ENCODE measurements at regions not wholly inside any gene's neighbourhood (a gene's known extent, or its start where the extent isn't known, plus 50 kb on each side); places are given as distances from the start of the nearest gene placed in this dataset.

- Mint-ChIP-seq H3K27me3 (ENCODE audit: low read depth) (no peaks in the 10 kb centered on the region), H3K9me3 (no peaks in the 10 kb centered on the region), H3K4me3 (no peak overlapping the region), H3K4me1 (ENCODE audit: low read depth) (no peaks in the 10 kb centered on the region), H3K27ac (no peak overlapping the region), H3K36me3 (ENCODE audit: low read depth) (no peaks in the 10 kb centered on the region)
These were observed 684.2 kb downstream of the EPHA4 start for GRCh38 chr2:220887876-220888275.

DNA sequence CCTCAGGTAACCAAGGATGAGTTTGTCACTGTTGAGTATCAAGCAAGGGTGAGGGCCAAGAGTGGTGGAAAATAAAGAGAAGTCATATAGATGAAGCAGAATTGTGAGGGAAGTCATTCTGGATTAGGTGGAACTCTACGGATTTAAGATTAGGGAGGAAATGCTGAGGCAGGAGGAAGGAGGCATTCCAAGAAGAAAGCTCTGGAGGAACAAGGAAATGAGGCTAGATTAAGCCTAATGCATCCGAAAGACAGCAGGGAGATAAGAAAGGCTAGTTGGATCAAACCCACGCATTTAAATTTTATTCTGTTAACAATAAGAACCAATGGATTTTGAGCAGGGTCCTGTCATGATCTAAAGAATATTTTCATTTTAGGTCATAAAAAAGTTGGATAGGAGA is 681.2 kb downstream of the EPHA4 start:
- Mint-ChIP-seq H3K27ac (no peak overlapping the region), H3K9me3 (no peaks in the 10 kb centered on the region), H3K27me3 (ENCODE audit: low read depth) (no peaks in the 10 kb centered on the region)

DNA sequence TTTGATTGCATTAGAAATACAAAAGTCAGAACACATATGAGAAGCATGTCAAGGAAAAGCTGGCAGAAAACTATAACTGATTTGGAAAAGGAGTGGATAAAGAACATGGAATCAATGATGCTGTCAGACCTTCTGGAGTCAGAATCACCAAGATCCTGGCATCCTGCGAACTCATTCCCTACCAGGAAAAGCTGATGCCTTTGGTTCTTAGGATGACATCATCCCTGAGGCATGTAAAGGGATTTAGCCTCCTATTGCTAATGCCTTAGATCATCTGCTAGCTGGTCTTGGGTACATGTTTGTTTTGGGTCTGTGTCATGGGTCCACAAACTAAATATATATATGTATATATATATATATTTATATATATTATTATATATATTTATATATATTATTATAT is 680.7 kb downstream of the EPHA4 start:
- Mint-ChIP-seq H3K4me3 (no peak overlapping the region), H3K27me3 (ENCODE audit: low read depth) (no peaks in the 10 kb centered on the region), H3K36me3 (ENCODE audit: low read depth) (no peaks in the 10 kb centered on the region), H3K9me3 (no peaks in the 10 kb centered on the region), H3K27ac (no peak overlapping the region), H3K4me1 (ENCODE audit: low read depth) (no peaks in the 10 kb centered on the region)

More for the DNA sequence above, 681.2 kb downstream of the EPHA4 start:
- Mint-ChIP-seq H3K4me1 (ENCODE audit: low read depth) (no peaks in the 10 kb centered on the region), H3K4me3 (no peak overlapping the region), H3K36me3 (ENCODE audit: low read depth) (no peaks in the 10 kb centered on the region)

DNA sequence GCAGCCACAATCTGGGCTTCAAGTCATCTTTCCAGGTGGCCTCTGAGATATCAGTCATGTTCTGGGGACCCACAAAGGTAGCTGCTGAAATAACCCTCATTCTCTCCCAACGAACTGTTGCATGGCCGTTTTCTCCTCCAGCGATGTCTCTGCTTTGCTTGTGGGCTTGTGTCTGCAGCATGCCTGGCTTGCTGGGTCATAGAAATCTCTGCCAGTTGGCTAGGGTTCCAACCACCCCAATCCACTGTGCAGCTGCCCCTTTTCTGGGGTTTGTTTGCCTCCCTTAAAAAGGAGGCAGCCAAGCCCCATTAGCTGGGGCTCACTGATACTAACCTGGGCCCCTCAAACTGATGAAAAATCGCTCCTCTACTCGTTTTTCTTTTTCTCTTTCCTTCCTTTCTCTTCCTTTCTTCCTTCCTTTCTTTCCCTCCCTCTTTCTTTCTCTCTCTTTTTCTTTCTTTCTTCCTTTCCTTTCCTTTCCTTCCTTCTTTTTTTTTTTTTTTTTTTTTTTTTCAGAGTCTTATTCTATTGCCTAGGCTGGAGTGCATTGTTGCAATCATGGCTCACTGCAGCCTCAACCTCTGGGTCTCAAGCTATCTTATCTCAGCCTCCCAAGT is 680.0 kb downstream of the EPHA4 start:
- Mint-ChIP-seq H3K27ac (no peak overlapping the region), H3K4me3 (no peak overlapping the region), H3K36me3 (ENCODE audit: low read depth) (no peaks in the 10 kb centered on the region), H3K4me1 (ENCODE audit: low read depth) (no peaks in the 10 kb centered on the region), H3K9me3 (no peaks in the 10 kb centered on the region), H3K27me3 (ENCODE audit: low read depth) (no peaks in the 10 kb centered on the region)

GRCh38 chr2:220893411-220893810 is 678.7 kb downstream of the EPHA4 start:
- Mint-ChIP-seq H3K27ac (no peak overlapping the region), H3K9me3 (no peaks in the 10 kb centered on the region), H3K36me3 (ENCODE audit: low read depth) (no peaks in the 10 kb centered on the region), H3K27me3 (ENCODE audit: low read depth) (no peaks in the 10 kb centered on the region), H3K4me3 (no peak overlapping the region), H3K4me1 (ENCODE audit: low read depth) (no peaks in the 10 kb centered on the region)

DNA sequence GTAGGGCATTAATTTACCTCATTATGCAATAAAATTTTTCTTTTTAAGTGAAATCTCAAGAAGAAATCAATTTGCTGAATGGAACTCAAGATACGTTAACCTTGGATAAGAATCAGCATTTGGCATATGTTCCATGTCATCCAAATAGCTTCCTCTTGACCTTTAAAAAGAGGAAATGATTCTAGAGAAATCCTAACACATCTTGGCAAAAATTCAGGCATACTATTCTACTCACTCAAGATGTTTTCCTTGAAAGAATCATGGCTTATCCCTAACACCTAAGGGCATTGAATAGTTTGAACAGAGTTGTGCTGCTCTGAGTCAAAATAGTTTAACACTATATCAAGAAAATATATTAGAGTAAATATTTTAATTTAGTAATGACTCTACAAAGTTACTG is 678.0 kb downstream of the EPHA4 start:
- Mint-ChIP-seq H3K36me3 (ENCODE audit: low read depth) (no peaks in the 10 kb centered on the region), H3K9me3 (no peaks in the 10 kb centered on the region), H3K4me3 (no peak overlapping the region), H3K4me1 (ENCODE audit: low read depth) (no peaks in the 10 kb centered on the region), H3K27ac (no peak overlapping the region), H3K27me3 (ENCODE audit: low read depth) (no peaks in the 10 kb centered on the region)

DNA sequence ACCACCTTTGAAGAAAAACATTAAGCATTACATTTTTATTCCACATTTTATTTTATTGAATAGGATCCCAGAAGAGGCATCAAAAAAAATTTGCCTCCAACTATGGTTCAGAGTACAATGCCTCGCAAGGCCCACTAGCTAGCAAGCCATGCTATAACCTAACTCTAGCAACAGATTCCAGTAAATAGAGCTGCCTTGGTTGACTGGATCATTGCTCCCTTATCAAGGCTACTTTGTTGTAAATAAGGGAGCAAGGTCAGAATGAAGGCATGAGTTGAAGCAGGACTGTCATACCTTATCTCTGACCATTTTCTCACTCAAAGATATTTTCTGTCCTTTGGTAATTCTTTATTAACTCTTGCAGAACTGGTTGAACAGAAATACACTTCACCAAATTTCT is 672.6 kb downstream of the EPHA4 start:
- Mint-ChIP-seq H3K9me3 (no peaks in the 10 kb centered on the region), H3K27me3 (ENCODE audit: low read depth) (no peaks in the 10 kb centered on the region), H3K36me3 (ENCODE audit: low read depth) (no peaks in the 10 kb centered on the region), H3K4me3 (no peak overlapping the region), H3K4me1 (ENCODE audit: low read depth) (no peaks in the 10 kb centered on the region), H3K27ac (no peak overlapping the region)

GRCh38 chr2:220904015-220904414 is 668.1 kb downstream of the EPHA4 start:
- H3K27ac Mint-ChIP-seq: no peak overlapping the region
- H3K4me1 Mint-ChIP-seq (ENCODE audit: low read depth): no peaks in the 10 kb centered on the region
- no peaks in the 10 kb centered on the region for H3K27me3 Mint-ChIP-seq (ENCODE audit: low read depth)
- H3K9me3 Mint-ChIP-seq: no peaks in the 10 kb centered on the region
- no peaks in the 10 kb centered on the region for H3K36me3 Mint-ChIP-seq (ENCODE audit: low read depth)
- H3K4me3 Mint-ChIP-seq: no peak overlapping the region

DNA sequence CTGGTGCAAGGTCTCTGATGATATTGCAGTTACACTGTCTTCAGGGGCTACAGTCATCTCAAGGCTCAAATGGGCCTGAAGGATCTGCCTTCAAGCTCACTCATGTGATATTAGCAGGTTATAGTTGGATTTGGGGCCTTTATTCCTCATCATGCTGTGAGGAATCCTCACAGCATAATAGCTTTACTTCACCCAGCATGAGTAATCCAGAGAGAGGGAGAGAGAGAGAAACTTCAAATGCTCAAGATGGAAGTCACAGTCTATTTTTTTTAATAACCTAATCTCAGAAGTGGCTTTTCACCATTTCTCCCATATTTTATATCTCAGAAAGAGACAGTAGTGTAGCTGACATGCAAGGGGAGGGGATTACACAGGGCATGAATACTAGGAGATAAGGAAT is 658.7 kb downstream of the EPHA4 start:
- H3K27ac Mint-ChIP-seq: no peak overlapping the region
- no peaks in the 10 kb centered on the region for H3K36me3 Mint-ChIP-seq (ENCODE audit: low read depth)
- no peaks in the 10 kb centered on the region for H3K27me3 Mint-ChIP-seq (ENCODE audit: low read depth)
- no peak overlapping the region for H3K4me3 Mint-ChIP-seq
- no peaks in the 10 kb centered on the region for H3K4me1 Mint-ChIP-seq (ENCODE audit: low read depth)
- H3K9me3 Mint-ChIP-seq: no peaks in the 10 kb centered on the region

DNA sequence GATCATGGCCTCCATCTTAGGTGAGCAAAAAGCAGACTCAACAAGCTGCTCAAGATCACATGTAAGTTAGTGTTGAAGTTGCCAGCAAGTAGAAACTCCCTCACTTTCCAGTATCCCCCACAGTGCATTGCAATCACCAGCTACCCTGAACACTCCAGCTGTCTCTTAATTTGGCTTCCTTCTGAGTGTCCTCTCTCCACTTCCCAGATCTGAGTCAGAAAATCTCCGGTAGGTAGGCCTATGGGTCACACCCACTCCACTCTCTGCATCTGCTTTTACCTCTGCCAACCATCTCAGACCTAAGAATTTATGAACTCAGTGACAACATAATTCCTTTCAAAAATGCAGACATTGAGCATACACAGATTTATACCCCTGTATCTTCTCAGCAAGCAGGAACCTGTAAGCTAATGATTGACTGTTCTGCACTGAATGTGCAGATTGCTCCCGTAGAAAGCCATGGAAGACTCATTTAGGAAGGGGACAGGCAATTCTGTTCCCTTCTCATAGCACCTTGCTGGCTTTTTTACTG is 656.9 kb downstream of the EPHA4 start:
- Mint-ChIP-seq H3K4me1 (ENCODE audit: low read depth) (no peaks in the 10 kb centered on the region), H3K9me3 (no peaks in the 10 kb centered on the region), H3K4me3 (no peak overlapping the region), H3K27me3 (ENCODE audit: low read depth) (no peaks in the 10 kb centered on the region), H3K27ac (no peak overlapping the region), H3K36me3 (ENCODE audit: low read depth) (no peaks in the 10 kb centered on the region)

- H3K9me3 Mint-ChIP-seq: no peaks in the 10 kb centered on the region
- H3K27me3 Mint-ChIP-seq (ENCODE audit: low read depth): no peaks in the 10 kb centered on the region
- no peak overlapping the region for H3K27ac Mint-ChIP-seq
- no peaks in the 10 kb centered on the region for H3K4me1 Mint-ChIP-seq (ENCODE audit: low read depth)
- no peaks in the 10 kb centered on the region for H3K36me3 Mint-ChIP-seq (ENCODE audit: low read depth)
- no peak overlapping the region for H3K4me3 Mint-ChIP-seq
These were observed 655.2 kb downstream of the EPHA4 start for GRCh38 chr2:220916931-220917330.

DNA sequence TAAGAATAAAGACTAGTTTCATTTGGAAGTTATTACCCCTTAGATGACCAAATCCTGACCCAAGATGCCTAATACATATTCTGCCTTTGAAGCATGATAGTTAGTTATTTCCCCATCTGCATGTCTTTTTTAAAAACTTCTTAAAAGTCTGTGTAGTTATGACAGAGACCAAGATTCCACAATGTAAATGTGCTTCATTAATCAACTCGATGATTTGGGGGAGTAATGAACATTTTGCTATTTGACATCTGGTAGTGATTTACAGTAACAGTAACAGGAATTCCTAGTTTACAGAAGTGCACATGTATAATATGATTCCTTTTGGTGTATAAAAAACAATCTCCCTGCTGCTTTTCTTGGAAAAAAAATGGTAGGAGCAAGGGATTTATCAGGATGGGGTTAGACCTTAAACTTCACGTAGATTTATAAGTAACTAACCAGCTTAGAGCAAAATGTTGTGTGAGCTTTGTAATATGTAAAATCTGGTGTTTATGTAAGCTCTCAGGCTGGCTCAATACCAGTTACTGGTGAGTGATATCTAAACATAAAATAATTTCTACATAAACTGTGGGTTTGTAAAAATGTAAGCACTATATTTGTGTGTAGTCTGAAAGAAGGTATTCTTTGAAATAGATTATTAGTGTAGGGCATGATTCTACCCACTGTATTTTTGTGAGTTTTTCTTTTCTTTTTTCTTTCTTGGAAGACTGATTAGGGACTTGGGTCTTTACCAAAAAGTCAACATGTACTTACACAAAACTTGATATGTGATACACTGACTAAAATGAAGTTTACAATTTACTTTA is 641.6 kb downstream of the EPHA4 start:
- H3K36me3 Mint-ChIP-seq (ENCODE audit: low read depth): no peaks in the 10 kb centered on the region
- no peak overlapping the region for H3K27ac Mint-ChIP-seq
- no peaks in the 10 kb centered on the region for H3K27me3 Mint-ChIP-seq (ENCODE audit: low read depth)
- H3K4me3 Mint-ChIP-seq: no peak overlapping the region
- peaks cover 7% of the 10 kb centered on the region for H3K9me3 Mint-ChIP-seq
- H3K4me1 Mint-ChIP-seq (ENCODE audit: low read depth): no peaks in the 10 kb centered on the region

- Mint-ChIP-seq H3K27me3 (ENCODE audit: low read depth) (no peaks in the 10 kb centered on the region), H3K4me1 (ENCODE audit: low read depth) (no peaks in the 10 kb centered on the region), H3K9me3 (peaks cover 7% of the 10 kb centered on the region), H3K4me3 (no peak overlapping the region), H3K27ac (no peak overlapping the region), H3K36me3 (ENCODE audit: low read depth) (no peaks in the 10 kb centered on the region)
These were observed 640.6 kb downstream of the EPHA4 start for GRCh38 chr2:220931491-220931890.

DNA sequence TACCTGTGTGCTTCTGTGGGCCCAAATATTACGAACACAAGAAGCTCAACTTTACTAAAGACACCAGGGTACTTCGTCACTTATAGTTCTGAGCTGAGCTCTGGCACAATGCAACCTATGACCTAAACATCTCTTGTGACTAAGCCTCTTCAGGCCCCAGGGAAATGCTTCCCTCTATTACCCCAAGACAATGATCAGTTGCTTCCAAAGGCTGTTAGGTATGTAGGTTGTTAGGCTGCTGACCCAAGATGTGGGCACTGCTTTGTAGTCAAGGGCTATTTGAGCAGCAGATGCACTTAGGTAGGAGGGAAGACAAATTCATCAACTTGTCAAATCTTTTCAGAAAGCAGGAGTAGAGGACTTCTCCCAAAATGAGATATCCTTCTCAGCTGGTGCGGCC is 640.1 kb downstream of the EPHA4 start:
- Mint-ChIP-seq H3K9me3 (peaks cover 2% of the 10 kb centered on the region), H3K36me3 (ENCODE audit: low read depth) (no peaks in the 10 kb centered on the region), H3K27ac (no peak overlapping the region), H3K4me3 (no peak overlapping the region), H3K4me1 (ENCODE audit: low read depth) (no peaks in the 10 kb centered on the region), H3K27me3 (ENCODE audit: low read depth) (no peaks in the 10 kb centered on the region)

DNA sequence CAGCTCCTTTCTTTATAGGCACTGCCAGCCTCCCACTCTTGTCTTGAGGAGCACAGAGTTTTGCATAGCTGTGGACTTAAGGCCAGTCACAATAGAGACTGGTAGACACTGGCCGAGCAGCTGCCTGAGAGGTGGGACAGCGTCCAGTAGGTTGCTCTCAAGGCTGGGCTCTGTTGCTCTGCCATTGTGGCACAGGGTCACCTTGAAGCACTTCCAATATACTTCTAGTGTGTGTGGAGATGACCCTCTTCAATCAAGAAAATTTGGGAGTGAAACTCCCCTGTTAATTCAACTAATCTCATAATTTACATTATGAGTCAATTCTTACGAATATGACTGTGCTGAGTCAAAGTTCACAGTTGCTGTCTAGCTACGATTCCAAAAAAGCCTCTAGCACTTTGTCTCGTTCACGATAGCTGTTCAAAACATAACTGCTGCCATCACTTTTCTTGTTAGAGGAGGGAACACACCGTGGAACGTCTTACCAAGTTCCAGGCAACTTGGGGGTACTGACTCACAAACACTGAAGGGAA is 636.2 kb downstream of the EPHA4 start:
- H3K27me3 Mint-ChIP-seq (ENCODE audit: low read depth): no peaks in the 10 kb centered on the region
- no peaks in the 10 kb centered on the region for H3K4me1 Mint-ChIP-seq (ENCODE audit: low read depth)
- no peak overlapping the region for H3K27ac Mint-ChIP-seq
- H3K4me3 Mint-ChIP-seq: no peak overlapping the region
- H3K36me3 Mint-ChIP-seq (ENCODE audit: low read depth): no peaks in the 10 kb centered on the region
- no peaks in the 10 kb centered on the region for H3K9me3 Mint-ChIP-seq

Data from T-helper 1 cell treated with Interleukin-12 subunit alpha and Interleukin-12 subunit beta and Interleukin-4 antibody, amounts not matched to agents 30 μg/mL and 1 μg/mL, for 36 hours (primary cell).